ENCODE measurements at regions not wholly inside any gene's neighbourhood (a gene's known extent, or its start where the extent isn't known, plus 50 kb on each side); places are given as distances from the start of the nearest gene placed in this dataset.
"Not testable (repeated sequence)": the region's sequence is repeated elsewhere in the genome, so short reads cannot be mapped to it uniquely, and the experiment has no call there.

DNA sequence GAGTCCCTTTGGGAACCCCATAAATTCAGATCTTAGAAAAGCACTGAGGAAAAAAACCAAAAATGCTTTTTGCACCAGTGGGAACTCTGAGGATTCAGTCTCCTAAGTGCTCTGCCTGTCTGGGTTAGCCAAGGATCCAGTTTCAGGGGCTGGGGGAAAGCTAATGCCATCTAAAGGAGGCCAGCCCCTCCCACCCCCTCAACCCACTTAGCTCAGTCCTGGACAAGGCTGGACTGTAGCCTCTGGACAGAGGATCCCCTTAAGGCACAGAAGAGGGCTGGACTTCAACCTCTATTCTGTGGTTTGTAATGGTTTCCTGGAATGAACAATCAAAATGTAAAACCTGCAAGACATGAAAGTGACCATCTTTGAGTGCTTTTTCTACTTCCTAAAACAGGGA is 356.1 kb upstream of the ZFHX3 start:
- H3K9ac ChIP-seq (ENCODE audit: low read length): no peak overlapping the region
- no peaks in the 10 kb centered on the region for H3K27me3 ChIP-seq (ENCODE audit: control insufficient read depth, insufficient read depth, low read length)
- no peak overlapping the region for H3K4me3 ChIP-seq (ENCODE audit: low read length)
- H3K4me1 ChIP-seq (ENCODE audit: control insufficient read depth, insufficient read depth, low read length): no peaks in the 10 kb centered on the region
- H3K36me3 ChIP-seq (ENCODE audit: control insufficient read depth, insufficient read depth, low read length): no peaks in the 10 kb centered on the region
- H3K27ac ChIP-seq (ENCODE audit: low read depth, low read length): no peak overlapping the region

DNA sequence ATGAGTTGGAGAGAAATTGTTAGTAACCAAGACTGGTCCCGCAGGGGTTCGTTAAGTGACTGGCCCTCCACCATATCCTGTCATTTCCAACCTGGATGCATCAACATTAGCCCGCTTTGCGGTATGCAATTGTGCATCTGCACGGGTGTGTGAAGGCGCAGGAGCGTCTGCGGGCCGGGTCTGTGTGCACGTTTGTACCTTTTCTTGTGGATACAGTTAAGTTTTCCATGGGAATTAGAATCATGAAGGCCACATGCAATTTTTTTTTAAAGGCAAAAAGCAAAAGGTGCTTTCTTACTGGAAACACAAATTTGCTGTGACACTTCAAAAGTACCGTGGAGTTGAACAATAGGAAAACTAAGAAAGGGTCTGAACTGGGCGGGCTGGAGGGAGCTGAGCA is 355.4 kb upstream of the ZFHX3 start:
- Histone ChIP-seq H3K4me1 (ENCODE audit: control insufficient read depth, insufficient read depth, low read length) (no peaks in the 10 kb centered on the region), H3K9ac (ENCODE audit: low read length) (no peak overlapping the region), H3K27ac (ENCODE audit: low read depth, low read length) (no peak overlapping the region), H3K4me3 (ENCODE audit: low read length) (no peak overlapping the region), H3K36me3 (ENCODE audit: control insufficient read depth, insufficient read depth, low read length) (no peaks in the 10 kb centered on the region), H3K27me3 (ENCODE audit: control insufficient read depth, insufficient read depth, low read length) (no peaks in the 10 kb centered on the region)

DNA sequence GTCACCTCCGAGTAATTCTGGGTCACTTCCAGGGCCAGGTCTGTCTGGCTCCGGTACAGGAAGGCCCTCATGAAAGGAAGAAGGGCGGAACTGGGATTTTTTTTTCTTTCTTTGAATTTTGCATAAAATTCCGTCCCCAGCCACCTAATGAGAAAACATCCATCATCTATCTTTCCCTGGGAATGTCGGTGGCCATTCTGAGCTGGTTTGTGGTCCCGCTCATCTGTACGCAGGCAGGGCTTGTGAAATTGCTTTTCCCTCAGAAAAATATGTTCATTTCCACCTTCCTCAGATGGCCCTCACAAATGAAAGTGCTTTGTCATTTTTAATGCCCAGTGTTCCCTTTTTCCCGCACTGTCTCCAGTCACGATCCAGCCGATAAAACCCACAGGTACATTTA is 353.0 kb upstream of the ZFHX3 start:
- no peaks in the 10 kb centered on the region for H3K36me3 ChIP-seq (ENCODE audit: control insufficient read depth, insufficient read depth, low read length)
- H3K27ac ChIP-seq (ENCODE audit: low read depth, low read length): no peak overlapping the region
- no peak overlapping the region for H3K9ac ChIP-seq (ENCODE audit: low read length)
- no peaks in the 10 kb centered on the region for H3K4me1 ChIP-seq (ENCODE audit: control insufficient read depth, insufficient read depth, low read length)
- H3K4me3 ChIP-seq (ENCODE audit: low read length): no peak overlapping the region
- no peaks in the 10 kb centered on the region for H3K27me3 ChIP-seq (ENCODE audit: control insufficient read depth, insufficient read depth, low read length)

DNA sequence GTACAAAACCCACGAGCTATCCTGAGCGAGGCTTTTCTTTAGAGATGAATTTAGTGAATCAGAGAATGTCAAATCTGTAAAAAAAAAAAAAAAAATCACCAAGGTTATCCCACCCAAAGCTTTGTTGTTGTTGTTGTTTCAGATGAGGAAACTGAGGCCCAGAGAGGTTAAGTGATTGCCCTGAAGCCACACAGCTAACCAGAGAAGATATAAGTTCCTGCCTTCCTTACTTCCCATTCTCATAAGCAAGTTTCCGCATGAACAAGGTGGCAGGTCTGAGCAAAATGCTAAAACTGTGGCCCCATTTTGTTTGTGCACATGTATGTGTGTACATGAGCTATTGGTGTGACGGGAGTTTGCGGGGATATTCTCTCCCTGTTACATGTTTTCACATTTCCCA is 352.1 kb upstream of the ZFHX3 start:
- H3K4me1 ChIP-seq (ENCODE audit: control insufficient read depth, insufficient read depth, low read length): no peaks in the 10 kb centered on the region
- no peaks in the 10 kb centered on the region for H3K27me3 ChIP-seq (ENCODE audit: control insufficient read depth, insufficient read depth, low read length)
- H3K27ac ChIP-seq (ENCODE audit: low read depth, low read length): no peak overlapping the region
- H3K36me3 ChIP-seq (ENCODE audit: control insufficient read depth, insufficient read depth, low read length): no peaks in the 10 kb centered on the region
- no peak overlapping the region for H3K4me3 ChIP-seq (ENCODE audit: low read length)
- H3K9ac ChIP-seq (ENCODE audit: low read length): no peak overlapping the region

DNA sequence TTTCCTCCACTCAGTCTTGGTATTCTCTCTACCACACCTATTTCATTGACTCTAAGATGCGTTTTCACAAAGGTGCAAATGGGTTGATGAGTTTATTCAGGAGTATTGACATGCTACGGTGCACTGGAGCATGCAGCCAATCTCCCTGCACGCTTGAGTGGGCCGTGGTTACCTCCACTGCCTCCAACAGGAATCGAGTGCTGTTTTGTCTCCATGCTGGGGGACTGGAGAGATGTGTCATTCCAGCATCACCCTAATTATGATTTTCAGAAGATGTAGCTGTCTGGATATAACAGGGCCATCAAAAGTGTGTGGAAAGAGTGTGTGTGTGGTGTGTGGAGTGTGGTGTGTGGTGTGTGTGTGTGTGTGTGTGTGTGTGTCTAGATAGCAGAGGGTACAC is 351.6 kb upstream of the ZFHX3 start:
- H3K4me3 ChIP-seq (ENCODE audit: low read length): no peak overlapping the region
- H3K9ac ChIP-seq (ENCODE audit: low read length): no peak overlapping the region
- no peak overlapping the region for H3K27ac ChIP-seq (ENCODE audit: low read depth, low read length)
- H3K36me3 ChIP-seq (ENCODE audit: control insufficient read depth, insufficient read depth, low read length): no peaks in the 10 kb centered on the region
- H3K4me1 ChIP-seq (ENCODE audit: control insufficient read depth, insufficient read depth, low read length): no peaks in the 10 kb centered on the region
- H3K27me3 ChIP-seq (ENCODE audit: control insufficient read depth, insufficient read depth, low read length): no peaks in the 10 kb centered on the region

DNA sequence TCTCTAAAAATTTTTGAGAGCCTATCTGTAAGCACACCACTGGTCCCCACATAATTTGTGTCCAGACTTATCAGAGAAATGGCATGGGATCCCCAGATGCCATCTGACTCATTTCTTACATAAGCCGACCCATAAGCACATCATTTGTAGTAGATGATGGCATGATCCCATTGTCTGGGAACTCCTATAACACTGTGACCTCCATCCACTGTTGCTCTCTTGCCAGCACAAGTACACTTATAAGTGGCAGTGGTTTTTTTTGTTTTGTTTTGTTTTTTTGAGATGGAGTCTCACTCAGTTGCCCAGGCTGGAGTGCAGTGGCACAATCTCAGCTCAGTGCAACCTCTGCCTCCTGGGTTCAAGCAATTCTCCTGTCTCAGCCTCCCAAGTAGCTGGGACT is 350.7 kb upstream of the ZFHX3 start:
- H3K27ac ChIP-seq (ENCODE audit: low read depth, low read length); H3K4me3 ChIP-seq (ENCODE audit: low read length); H3K4me1 ChIP-seq (ENCODE audit: control insufficient read depth, insufficient read depth, low read length); H3K36me3 ChIP-seq (ENCODE audit: control insufficient read depth, insufficient read depth, low read length); H3K27me3 ChIP-seq (ENCODE audit: control insufficient read depth, insufficient read depth, low read length); H3K9ac ChIP-seq (ENCODE audit: low read length): not testable (repeated sequence)

DNA sequence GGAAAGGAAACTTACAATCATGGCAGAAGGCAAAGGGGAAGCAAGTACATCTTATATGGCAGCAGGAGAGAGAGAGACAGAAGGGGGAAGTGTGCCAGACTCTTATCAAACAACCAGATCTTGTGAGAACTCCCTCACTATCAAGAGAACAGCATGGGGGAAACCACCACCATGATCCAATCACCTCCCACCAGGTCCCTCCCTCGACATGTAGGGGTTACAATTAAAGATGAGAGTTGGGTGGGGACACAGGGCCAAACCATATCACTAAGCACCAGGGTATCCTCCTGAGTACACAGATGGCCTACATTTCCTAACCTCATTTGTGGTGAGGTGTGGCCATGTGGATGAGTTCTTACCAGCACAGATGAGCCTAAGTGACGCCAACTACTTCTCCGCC is 348.6 kb upstream of the ZFHX3 start:
- Histone ChIP-seq H3K9ac (ENCODE audit: low read length) (no peak overlapping the region), H3K36me3 (ENCODE audit: control insufficient read depth, insufficient read depth, low read length) (no peaks in the 10 kb centered on the region), H3K4me3 (ENCODE audit: low read length) (no peak overlapping the region), H3K27me3 (ENCODE audit: control insufficient read depth, insufficient read depth, low read length) (no peaks in the 10 kb centered on the region), H3K27ac (ENCODE audit: low read depth, low read length) (no peak overlapping the region), H3K4me1 (ENCODE audit: control insufficient read depth, insufficient read depth, low read length) (no peaks in the 10 kb centered on the region)

DNA sequence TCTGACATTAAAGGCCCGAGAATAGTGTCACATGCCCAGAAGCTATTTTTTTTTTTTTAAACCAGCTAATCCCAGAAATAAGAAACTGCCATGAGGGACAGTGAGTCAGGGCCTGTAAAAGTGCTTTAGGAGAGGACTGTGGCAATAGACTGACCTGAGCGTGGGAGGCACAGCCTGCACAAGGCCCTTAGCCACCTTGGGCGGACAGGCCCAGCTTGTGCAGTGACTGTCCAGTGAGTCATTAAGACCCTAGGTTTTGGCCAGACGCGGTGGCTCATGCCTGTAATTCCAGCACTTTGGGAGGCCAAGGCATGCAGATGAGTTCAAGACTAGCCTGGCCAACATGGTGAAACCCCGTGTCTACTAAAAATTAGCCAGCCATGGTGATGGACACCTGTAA is 343.0 kb upstream of the ZFHX3 start:
- Histone ChIP-seq H3K9ac (ENCODE audit: low read length) (no peak overlapping the region), H3K27me3 (ENCODE audit: control insufficient read depth, insufficient read depth, low read length) (no peaks in the 10 kb centered on the region), H3K27ac (ENCODE audit: low read depth, low read length) (no peak overlapping the region), H3K4me1 (ENCODE audit: control insufficient read depth, insufficient read depth, low read length) (no peaks in the 10 kb centered on the region), H3K36me3 (ENCODE audit: control insufficient read depth, insufficient read depth, low read length) (no peaks in the 10 kb centered on the region), H3K4me3 (ENCODE audit: low read length) (no peak overlapping the region)

DNA sequence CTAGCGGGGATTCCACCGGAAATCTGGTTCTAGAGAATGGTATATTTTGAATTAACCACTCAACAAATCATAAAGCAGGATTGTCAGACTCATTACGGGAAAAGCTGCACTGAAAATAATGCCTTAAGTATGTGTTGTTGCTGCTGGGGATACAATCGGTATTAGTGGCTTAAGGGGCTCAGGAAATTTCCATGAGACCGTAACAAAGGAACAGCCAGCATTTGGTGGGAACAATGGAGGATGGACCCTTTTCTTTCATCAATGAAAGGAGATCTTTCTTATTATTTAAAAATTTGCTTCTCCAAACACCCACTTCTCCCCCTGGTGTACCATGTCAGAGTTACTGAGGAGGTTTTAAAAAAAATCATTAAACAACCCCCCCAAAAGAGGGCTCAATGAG is 342.6 kb upstream of the ZFHX3 start:
- H3K36me3 ChIP-seq (ENCODE audit: control insufficient read depth, insufficient read depth, low read length): no peaks in the 10 kb centered on the region
- H3K27me3 ChIP-seq (ENCODE audit: control insufficient read depth, insufficient read depth, low read length): no peaks in the 10 kb centered on the region
- no peaks in the 10 kb centered on the region for H3K4me1 ChIP-seq (ENCODE audit: control insufficient read depth, insufficient read depth, low read length)
- no peak overlapping the region for H3K27ac ChIP-seq (ENCODE audit: low read depth, low read length)
- H3K9ac ChIP-seq (ENCODE audit: low read length): no peak overlapping the region
- no peak overlapping the region for H3K4me3 ChIP-seq (ENCODE audit: low read length)

DNA sequence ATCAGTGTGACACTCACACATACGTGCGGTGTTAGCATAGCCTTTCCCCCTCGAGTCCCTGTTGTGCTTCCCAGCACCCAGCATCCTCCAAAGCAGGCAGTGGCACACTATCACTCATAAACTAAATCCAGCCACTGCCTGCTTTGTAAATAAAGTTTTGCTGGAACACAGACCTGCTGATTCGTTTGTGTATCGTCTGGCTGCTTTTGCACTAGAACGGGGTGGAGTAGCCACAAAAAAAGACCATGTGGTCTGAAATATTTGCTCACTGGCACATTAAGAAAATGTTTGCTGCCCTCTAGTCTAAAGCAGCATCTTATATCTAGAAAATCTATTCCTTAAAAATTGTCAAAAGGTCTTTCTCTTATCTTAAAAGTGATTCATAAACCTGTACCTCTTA is 341.2 kb upstream of the ZFHX3 start:
- Histone ChIP-seq H3K9ac (ENCODE audit: low read length) (no peak overlapping the region), H3K36me3 (ENCODE audit: control insufficient read depth, insufficient read depth, low read length) (no peaks in the 10 kb centered on the region), H3K4me1 (ENCODE audit: control insufficient read depth, insufficient read depth, low read length) (no peaks in the 10 kb centered on the region), H3K27ac (ENCODE audit: low read depth, low read length) (no peak overlapping the region), H3K27me3 (ENCODE audit: control insufficient read depth, insufficient read depth, low read length) (no peaks in the 10 kb centered on the region), H3K4me3 (ENCODE audit: low read length) (no peak overlapping the region)

DNA sequence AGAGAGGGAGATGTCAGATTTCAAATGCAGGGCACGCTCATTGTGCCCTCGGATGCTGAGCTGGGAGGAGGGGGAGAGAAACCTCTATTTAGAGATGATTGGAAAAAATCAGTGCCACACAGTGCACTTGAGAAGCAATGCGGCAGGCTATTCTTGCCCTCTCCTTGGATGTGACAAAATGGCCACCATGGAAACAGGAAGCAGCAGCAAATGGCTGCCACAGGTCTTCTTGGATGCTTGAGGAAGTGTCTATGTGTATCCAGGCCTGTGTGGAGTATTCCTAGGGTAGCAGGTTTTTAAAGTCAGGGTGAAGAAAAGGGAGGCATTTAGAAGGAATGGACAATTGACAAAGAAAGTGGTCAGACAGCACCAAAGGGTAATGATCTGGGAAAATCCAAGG is 340.1 kb upstream of the ZFHX3 start:
- H3K27me3 ChIP-seq (ENCODE audit: control insufficient read depth, insufficient read depth, low read length): no peaks in the 10 kb centered on the region
- H3K36me3 ChIP-seq (ENCODE audit: control insufficient read depth, insufficient read depth, low read length): no peaks in the 10 kb centered on the region
- no peak overlapping the region for H3K9ac ChIP-seq (ENCODE audit: low read length)

DNA sequence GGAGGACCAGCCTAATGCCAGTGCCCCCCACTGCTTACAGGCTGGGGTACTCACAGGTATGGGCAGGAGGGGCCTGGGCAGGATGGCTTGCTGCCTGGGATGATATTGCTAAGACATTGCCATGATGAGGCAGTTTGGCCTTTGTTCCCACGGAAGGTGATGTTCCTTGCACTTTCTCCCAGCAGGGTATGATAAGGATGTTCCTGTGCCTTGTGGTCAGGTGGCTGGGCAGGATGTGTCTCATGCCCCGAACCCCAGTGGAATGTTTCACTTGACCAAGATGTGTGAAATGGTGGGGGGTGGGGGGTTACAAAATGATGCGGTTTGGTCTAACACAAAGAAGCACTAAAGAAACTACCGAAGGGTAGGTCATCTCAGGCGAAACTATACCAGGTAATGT is 337.8 kb upstream of the ZFHX3 start:
- H3K4me3 ChIP-seq (ENCODE audit: low read length): no peak overlapping the region
- H3K9ac ChIP-seq (ENCODE audit: low read length): no peak overlapping the region
- no peaks in the 10 kb centered on the region for H3K36me3 ChIP-seq (ENCODE audit: control insufficient read depth, insufficient read depth, low read length)
- no peak overlapping the region for H3K27ac ChIP-seq (ENCODE audit: low read depth, low read length)
- H3K27me3 ChIP-seq (ENCODE audit: control insufficient read depth, insufficient read depth, low read length): no peaks in the 10 kb centered on the region
- H3K4me1 ChIP-seq (ENCODE audit: control insufficient read depth, insufficient read depth, low read length): no peaks in the 10 kb centered on the region

More for the DNA sequence above, 340.1 kb upstream of the ZFHX3 start:
- Histone ChIP-seq H3K4me1 (ENCODE audit: control insufficient read depth, insufficient read depth, low read length) (no peaks in the 10 kb centered on the region), H3K27ac (ENCODE audit: low read depth, low read length) (no peak overlapping the region), H3K4me3 (ENCODE audit: low read length) (no peak overlapping the region)

DNA sequence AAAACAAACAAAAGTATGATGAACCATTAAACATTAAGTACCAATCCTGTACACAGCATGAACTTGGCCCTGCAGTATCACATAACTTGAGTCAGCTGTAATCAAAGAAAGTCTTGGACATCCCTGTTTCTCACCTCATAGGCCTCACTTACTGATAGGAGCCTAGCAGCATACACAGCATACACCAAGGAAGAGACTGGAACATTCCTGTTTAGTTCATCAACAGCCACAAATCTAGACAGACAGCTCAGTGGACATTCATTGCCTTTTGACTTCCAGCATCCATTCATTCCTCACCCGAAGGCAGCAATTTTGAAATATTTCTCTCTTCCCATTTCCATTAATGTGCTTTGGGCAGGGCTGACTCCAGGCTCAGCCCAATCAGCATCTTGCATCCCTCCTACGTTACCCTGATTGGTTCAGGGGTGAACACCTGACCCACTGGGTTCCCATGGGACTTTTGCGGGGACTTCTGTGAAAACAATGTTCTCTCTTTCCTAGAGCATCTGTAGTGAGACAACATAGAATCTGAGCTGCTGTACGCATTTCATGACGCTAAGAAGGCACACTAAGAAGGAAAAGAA is 336.7 kb upstream of the ZFHX3 start:
- H3K27ac ChIP-seq (ENCODE audit: low read depth, low read length): no peak overlapping the region
- no peak overlapping the region for H3K4me3 ChIP-seq (ENCODE audit: low read length)
- H3K27me3 ChIP-seq (ENCODE audit: control insufficient read depth, insufficient read depth, low read length): no peaks in the 10 kb centered on the region
- no peak overlapping the region for H3K9ac ChIP-seq (ENCODE audit: low read length)
- H3K36me3 ChIP-seq (ENCODE audit: control insufficient read depth, insufficient read depth, low read length): no peaks in the 10 kb centered on the region
- H3K4me1 ChIP-seq (ENCODE audit: control insufficient read depth, insufficient read depth, low read length): no peaks in the 10 kb centered on the region
